Aorta (tissue), 5 donors: ENCODE measurements at regions not wholly inside any gene's neighbourhood (a gene's known extent, or its start where the extent isn't known, plus 50 kb on each side); places are given as distances from the start of the nearest gene placed in this dataset.

Experiments
- ATAC-seq: fragments of 200-7000 bp; cut with Tn5 transposase; one replicate; pipeline ENCODE4 v1.9.1; 2022; ENCODE audit warnings: moderate library complexity; ENCODE audit not compliant: low FRiP score
- DNase-seq, 2 donors: peaks; one replicate each; pipeline ENCODE4 v3.0.0-alpha.2; 2020
- H3K27ac ChIP-seq, 2 donors: one replicate each; pipeline ENCODE4 v1.5.1; 2013; ENCODE audit warnings: low read length in 2 of 2, mild to moderate bottlenecking in 2 of 2, moderate library complexity in 2 of 2, control low read depth in 1 of 2, inconsistent platforms in 1 of 2, low read depth in 1 of 2
- H3K27me3 ChIP-seq, 2 donors: one replicate each; pipeline ENCODE4 v1.6.1; 2013; ENCODE audit warnings: control low read depth in 1 of 2, low read length in 1 of 2, mild to moderate bottlenecking in 1 of 2, moderate library complexity in 1 of 2; ENCODE audit not compliant: insufficient read depth in 2 of 2, control insufficient read depth in 1 of 2
- H3K36me3 ChIP-seq, 2 donors: one replicate each; pipeline ENCODE4 v1.6.1; 2013; ENCODE audit warnings: control low read depth in 1 of 2, low read length in 1 of 2, mild to moderate bottlenecking in 1 of 2; ENCODE audit not compliant: insufficient read depth in 2 of 2, control insufficient read depth in 1 of 2
- H3K4me1 ChIP-seq, 2 donors: one replicate each; pipeline ENCODE4 v1.6.1; 2013; ENCODE audit warnings: low read length in 2 of 2, control low read depth in 1 of 2, mild to moderate bottlenecking in 1 of 2, moderate library complexity in 1 of 2; ENCODE audit not compliant: insufficient read depth in 2 of 2, control insufficient read depth in 1 of 2
- H3K4me3 ChIP-seq, 2 donors: one replicate each; pipeline ENCODE4 v1.5.1; 2013; ENCODE audit warnings: low read length in 2 of 2, control low read depth in 1 of 2, mild to moderate bottlenecking in 1 of 2
- H3K9me3 ChIP-seq: one replicate; pipeline ENCODE4 v1.6.1; 2013; ENCODE audit warnings: mild to moderate bottlenecking, low read length; ENCODE audit not compliant: control insufficient read depth
- WGBS, 2 donors: extraction: QIAGEN DNeasy Blood & Tissue Kit; methylation state at CpG; one replicate each; pipeline ENCODE4 v1.1.7; 2013; 5-methylcytosine and 5-hydroxymethylcytosine counted together
- intact Hi-C, 2 donors: fragments of 100-400 bp; cut with DNase I; formaldehyde crosslinking; loops; one replicate each; pipeline versions ENCODE4 v1.14.2 to v1.15.0; 2022
- donor health status: healthy with polysubstance abuse.
- donor health status: Bipolar disorder and iron deficiency.
- donor health status: DM: no; HTN: no; CAD: no.
- donor health status: DM: no; HTN: no; CAD: no.
- donor health status: DM: yes; HTN: yes; CAD: no.

DNA sequence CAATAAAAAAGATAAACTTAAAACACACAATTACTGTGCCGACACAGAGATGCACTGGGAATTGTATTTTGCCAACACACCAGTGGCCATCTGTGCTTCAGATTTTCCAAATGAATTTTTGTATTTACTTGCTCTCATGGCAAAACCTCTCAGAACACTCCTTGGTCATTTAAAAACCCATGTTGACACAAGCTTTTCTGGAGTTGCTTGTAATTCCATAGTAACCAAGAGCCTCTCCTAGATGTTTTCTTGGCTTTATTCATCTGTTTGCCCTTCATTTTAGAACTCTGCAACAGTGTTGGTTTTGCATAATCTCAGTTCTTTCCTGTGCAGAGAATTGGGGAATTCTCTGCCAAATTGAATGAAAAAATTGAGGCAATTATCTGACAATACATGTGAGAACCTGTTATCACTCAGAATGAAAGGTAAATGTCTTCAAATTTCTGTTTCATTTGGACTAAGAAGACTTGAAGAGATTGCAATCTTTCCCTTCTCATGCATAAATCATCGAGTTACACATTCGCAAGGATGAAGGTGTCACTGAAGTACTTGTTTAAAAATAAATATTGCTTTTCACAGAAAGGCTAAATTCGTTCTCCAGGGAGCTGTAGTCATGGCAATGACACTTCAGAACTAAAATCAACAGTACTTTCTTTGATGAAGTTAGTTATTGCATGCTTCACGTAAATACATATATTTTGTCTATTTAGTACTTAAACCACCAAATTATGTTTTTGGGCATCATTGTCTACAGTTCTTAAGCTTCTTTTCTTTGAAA, 301.8 kb upstream of the CTSO start:
- no peak for DNase-seq
- H3K4me3 ChIP-seq: no peak overlapping the region
- no peaks in the 10 kb centered on the region for H3K36me3 ChIP-seq
- ATAC-seq: no peak
- no peaks in the 10 kb centered on the region for H3K4me1 ChIP-seq
- H3K27ac ChIP-seq: no peak overlapping the region
- WGBS, 2 donors: 19 to 21% methylated on average over 5 of the region's 5 CpGs
- no peaks in the 10 kb centered on the region for H3K9me3 ChIP-seq
- intact Hi-C loops: no loop called here
- H3K27me3 ChIP-seq: no peaks in the 10 kb centered on the region

DNA sequence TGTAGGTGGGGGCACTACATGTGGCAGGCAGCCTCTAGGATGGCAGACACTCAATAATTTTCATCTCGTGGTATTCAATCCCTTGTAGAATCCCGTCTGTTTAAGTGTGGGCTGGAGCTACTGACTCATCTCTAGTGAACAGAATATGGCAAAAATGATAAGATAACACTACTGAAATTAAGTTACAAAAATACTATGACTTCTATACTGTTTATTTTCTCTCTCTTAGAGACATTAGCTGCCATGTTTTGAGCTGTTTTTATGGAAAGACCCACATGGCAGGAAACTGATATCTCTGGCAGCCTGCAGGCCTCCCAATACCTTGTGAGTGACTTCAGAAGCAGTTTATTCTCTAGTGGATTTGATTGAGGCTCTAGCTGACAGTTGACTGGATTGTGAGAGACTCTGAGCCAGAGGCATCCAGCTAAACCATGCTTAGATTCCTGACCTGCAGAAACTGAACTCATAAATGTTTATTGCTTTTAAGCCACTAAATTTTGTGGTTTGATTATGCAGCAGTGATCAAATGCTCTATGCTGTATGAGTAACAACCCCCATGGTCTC, 298.8 kb upstream of the CTSO start:
- intact Hi-C loops: no loop called here
- 57 to 60% methylated on average over 2 of the region's 2 CpGs for WGBS, 2 donors

DNA sequence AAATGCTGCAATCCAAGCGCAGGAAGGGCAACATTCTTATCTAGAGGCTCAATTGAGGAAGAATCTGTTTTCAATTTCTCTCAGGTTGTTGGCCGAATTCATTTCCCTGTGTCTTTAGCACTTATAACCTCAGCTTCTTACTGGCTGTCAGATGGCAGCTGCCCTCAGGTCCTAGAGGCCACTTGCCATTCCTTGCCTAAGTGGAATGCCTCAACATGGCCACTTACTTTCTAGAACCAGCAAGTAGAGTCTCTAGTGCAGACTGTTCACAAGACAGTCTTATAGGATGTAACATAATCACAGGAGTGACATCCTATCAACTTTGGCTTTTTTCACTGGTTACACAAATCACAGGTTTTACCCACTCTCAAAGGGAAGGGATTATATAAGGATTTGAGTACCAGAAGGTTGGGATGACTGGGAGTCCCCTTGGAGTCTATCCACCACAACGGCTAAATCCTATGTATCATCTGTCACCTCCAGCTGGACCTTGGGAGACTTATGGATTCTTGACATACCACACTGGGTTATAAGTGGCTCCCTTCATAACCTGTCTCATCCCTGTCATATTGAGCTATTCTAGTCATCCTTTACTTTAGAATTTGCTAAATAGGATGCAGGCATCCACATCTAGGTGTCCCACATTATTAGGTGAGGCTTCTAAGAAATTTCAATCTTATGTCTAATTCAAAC, 297.9 kb upstream of the CTSO start:
- no peak for ATAC-seq
- WGBS, 2 donors: 72 to 78% methylated on average over 3 of the region's 3 CpGs
- intact Hi-C loops: no loop called here

More for the DNA sequence above, 298.8 kb upstream of the CTSO start:
- Histone ChIP-seq H3K4me3 (no peak overlapping the region), H3K27me3 (no peaks in the 10 kb centered on the region), H3K36me3 (no peaks in the 10 kb centered on the region), H3K9me3 (no peaks in the 10 kb centered on the region), H3K4me1 (no peaks in the 10 kb centered on the region), H3K27ac (no peak overlapping the region)
- DNase-seq (no peak), ATAC-seq (no peak)

DNA sequence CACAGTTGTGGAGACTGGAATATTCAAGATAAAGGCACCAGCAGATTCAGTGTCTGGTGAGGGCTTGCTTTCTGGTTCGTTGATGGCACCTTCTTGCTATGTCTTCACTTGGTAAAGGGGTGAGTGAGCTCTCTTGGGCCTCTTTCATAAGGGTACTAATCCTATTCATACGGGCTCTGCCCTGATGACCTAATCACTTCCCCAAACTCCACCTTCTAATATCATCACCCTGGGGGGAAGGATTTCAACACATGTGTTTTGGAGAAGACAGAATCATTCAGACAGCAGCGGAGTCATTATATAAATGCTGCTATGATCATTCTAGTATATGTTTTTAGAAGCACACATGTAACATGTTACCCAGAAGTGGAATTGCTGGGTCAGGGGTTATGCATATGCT, 295.3 kb upstream of the CTSO start:
- no peak for ATAC-seq
- H3K9me3 ChIP-seq: no peaks in the 10 kb centered on the region
- 86 to 91% methylated on average over 3 of the region's 3 CpGs for WGBS, 2 donors
- H3K4me1 ChIP-seq: no peaks in the 10 kb centered on the region
- no peaks in the 10 kb centered on the region for H3K27me3 ChIP-seq
- no peak overlapping the region for H3K27ac ChIP-seq
- no peak overlapping the region for H3K4me3 ChIP-seq
- intact Hi-C loops: no loop called here
- DNase-seq: no peak
- H3K36me3 ChIP-seq: no peaks in the 10 kb centered on the region

More for the DNA sequence above, 297.9 kb upstream of the CTSO start:
- Histone ChIP-seq H3K27me3 (no peaks in the 10 kb centered on the region), H3K27ac (no peak overlapping the region), H3K4me1 (no peaks in the 10 kb centered on the region), H3K9me3 (no peaks in the 10 kb centered on the region), H3K4me3 (no peak overlapping the region), H3K36me3 (no peaks in the 10 kb centered on the region)
- DNase-seq: no peak

GRCh38 chr4:156247470-156247869, 293.8 kb upstream of the CTSO start:
- H3K4me1 ChIP-seq: no peaks in the 10 kb centered on the region

DNA sequence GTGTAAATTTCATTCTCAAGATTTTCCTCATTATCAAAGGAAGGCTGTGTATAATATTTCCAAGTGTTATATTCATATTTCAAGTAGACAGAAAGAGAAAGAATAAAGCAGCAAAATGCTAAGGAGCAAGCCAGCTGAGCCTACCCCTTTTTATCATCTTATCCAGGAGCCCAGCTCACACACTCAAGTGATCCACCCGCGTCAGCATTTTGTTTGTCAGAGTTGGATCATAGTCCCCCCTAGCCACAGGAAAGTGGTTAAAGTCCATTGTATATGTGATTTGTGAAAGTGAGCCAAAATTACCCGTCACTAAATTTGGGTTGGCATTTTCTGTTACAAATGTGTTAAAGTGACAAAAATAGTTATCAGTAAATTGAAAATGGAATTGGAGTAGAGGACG, 289.3 kb upstream of the CTSO start:
- Histone ChIP-seq H3K27ac (no peak overlapping the region), H3K9me3 (peaks cover 1% of the 10 kb centered on the region), H3K36me3 (no peaks in the 10 kb centered on the region), H3K27me3 (no peaks in the 10 kb centered on the region), H3K4me3 (no peak overlapping the region), H3K4me1 (no peaks in the 10 kb centered on the region)
- intact Hi-C loops: no loop called here
- WGBS, 2 donors: 41 to 49% methylated on average over 4 of the region's 4 CpGs
- DNase-seq: no peak
- no peak for ATAC-seq

More at GRCh38 chr4:156247470-156247869, 293.8 kb upstream of the CTSO start:
- Histone ChIP-seq H3K27ac (no peak overlapping the region), H3K27me3 (no peaks in the 10 kb centered on the region), H3K9me3 (no peaks in the 10 kb centered on the region), H3K4me3 (no peak overlapping the region), H3K36me3 (no peaks in the 10 kb centered on the region)
- ATAC-seq: no peak
- intact Hi-C loops: no loop called here
- WGBS, 2 donors: 42 to 73% methylated on average over 2 of the region's 2 CpGs
- DNase-seq: no peak

- Histone ChIP-seq H3K36me3 (no peaks in the 10 kb centered on the region), H3K27me3 (no peaks in the 10 kb centered on the region), H3K27ac (no peak overlapping the region), H3K4me1 (no peaks in the 10 kb centered on the region), H3K4me3 (no peak overlapping the region), H3K9me3 (peaks cover 1% of the 10 kb centered on the region)
- 13 to 22% methylated on average over 4 of the region's 4 CpGs for WGBS, 2 donors
- intact Hi-C loops: no loop called here
- ATAC-seq (no peak), DNase-seq (no peak)
Measured at GRCh38 chr4:156242390-156242789, 288.7 kb upstream of the CTSO start.

DNA sequence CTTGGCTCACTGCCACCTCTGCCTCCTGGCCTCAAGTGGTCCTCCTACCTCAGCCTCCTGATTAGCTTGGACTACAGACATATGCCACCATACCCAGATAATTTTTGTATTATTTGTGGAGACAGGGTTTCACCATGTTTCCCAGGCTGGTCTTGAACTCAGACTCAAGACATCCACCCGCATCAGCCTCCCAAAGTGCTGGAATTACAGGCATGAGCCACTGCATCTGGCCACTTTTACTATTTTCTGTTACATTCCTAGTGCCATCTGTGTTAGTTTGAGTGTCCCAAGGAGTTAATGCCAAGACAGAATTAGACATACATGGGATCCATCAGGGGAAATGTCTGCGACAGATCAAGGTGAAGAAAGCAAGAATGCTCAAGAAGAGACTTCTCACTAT, 288.2 kb upstream of the CTSO start:
- no peaks in the 10 kb centered on the region for H3K36me3 ChIP-seq
- no peak overlapping the region for H3K27ac ChIP-seq
- DNase-seq (no peak), ATAC-seq (no peak)
- H3K4me1 ChIP-seq: no peaks in the 10 kb centered on the region
- intact Hi-C loops: no loop called here
- peaks cover 1% of the 10 kb centered on the region for H3K9me3 ChIP-seq
- no peaks in the 10 kb centered on the region for H3K27me3 ChIP-seq
- H3K4me3 ChIP-seq: no peak overlapping the region
- 90 to 94% methylated on average over 2 of the region's 2 CpGs for WGBS, 2 donors

DNA sequence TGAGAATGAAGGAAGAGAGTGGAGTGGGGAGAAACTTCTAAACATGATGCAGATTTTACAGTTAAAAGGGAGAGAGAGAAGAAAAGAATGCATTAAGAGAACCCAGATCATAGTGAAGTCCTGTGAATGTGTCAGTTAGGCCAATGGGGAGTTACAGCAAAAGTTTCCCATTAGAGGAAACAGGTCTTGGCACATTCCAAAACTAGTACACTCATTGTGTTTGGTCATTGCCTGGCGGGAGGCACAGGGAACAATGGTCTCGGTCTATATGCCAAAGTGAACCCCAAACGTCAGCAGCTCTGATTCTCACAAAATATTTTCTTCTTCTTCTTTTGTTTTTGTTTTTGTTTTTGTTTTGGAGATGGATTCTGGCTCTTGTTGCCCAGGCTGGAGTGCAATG, 284.5 kb upstream of the CTSO start:
- ATAC-seq: no peak
- DNase-seq: no peak
- WGBS, 2 donors: 90 to 93% methylated on average over 3 of the region's 3 CpGs
- H3K4me3 ChIP-seq: no peak overlapping the region
- no peaks in the 10 kb centered on the region for H3K36me3 ChIP-seq
- H3K27ac ChIP-seq: no peak overlapping the region
- no peaks in the 10 kb centered on the region for H3K27me3 ChIP-seq
- intact Hi-C loops: no loop called here
- H3K4me1 ChIP-seq: no peaks in the 10 kb centered on the region
- H3K9me3 ChIP-seq: peaks cover 1% of the 10 kb centered on the region
